ENCODE measurements at regions not wholly inside any gene's neighbourhood (a gene's known extent, or its start where the extent isn't known, plus 50 kb on each side); places are given as distances from the start of the nearest gene placed in this dataset.
"Not testable (repeated sequence)": the region's sequence is repeated elsewhere in the genome, so short reads cannot be mapped to it uniquely, and the experiment has no call there.

DNA sequence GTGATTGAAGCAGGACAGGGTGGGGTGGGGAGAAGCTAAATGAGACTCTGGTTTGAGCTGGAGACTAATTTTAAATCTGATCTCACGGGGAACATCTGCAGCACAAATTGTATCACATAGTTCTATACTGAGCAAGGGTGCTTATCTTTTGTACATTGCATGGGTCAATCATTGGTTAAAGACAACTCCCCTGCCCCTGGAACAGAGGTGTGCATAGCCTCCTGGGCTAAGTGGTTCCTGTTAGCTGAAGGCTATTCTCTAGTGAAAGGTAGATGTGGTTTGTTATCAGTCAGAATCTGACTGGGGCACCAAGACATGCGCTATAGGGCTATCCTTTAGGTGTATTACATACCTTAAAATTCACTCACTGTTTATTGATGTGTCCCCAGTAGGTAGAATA lies 103.9 kb upstream of the KITLG start:
- no peak for DNase-seq (ENCODE audit: low read depth)
- no peak for TF ChIP-seq CTCF (conservative IDR thresholded peaks at IDR 0.05; ENCODE audit: low read depth, low read length)
- H3K4me3 ChIP-seq (ENCODE audit: low read depth, low read length) = no peak overlapping the region

- DNase-seq (ENCODE audit: low read depth) = no peak
- H3K4me3 ChIP-seq (ENCODE audit: low read depth, low read length) = no peak overlapping the region
- no peak for TF ChIP-seq CTCF (conservative IDR thresholded peaks at IDR 0.05; ENCODE audit: low read depth, low read length)
Measured at GRCh38 chr12:88683628-88684027, 103.4 kb upstream of the KITLG start.

- TF ChIP-seq CTCF (conservative IDR thresholded peaks at IDR 0.05; ENCODE audit: low read depth, low read length) = no peak
- H3K4me3 ChIP-seq (ENCODE audit: low read depth, low read length) = no peak overlapping the region
- no peak for DNase-seq (ENCODE audit: low read depth)
Measured at GRCh38 chr12:88681271-88681670, 101.0 kb upstream of the KITLG start.

GRCh38 chr12:88677464-88677863 lies 97.2 kb upstream of the KITLG start:
- TF ChIP-seq CTCF (conservative IDR thresholded peaks at IDR 0.05; ENCODE audit: low read depth, low read length) = no peak
- DNase-seq (ENCODE audit: low read depth) = no peak
- H3K4me3 ChIP-seq (ENCODE audit: low read depth, low read length) = no peak overlapping the region

DNA sequence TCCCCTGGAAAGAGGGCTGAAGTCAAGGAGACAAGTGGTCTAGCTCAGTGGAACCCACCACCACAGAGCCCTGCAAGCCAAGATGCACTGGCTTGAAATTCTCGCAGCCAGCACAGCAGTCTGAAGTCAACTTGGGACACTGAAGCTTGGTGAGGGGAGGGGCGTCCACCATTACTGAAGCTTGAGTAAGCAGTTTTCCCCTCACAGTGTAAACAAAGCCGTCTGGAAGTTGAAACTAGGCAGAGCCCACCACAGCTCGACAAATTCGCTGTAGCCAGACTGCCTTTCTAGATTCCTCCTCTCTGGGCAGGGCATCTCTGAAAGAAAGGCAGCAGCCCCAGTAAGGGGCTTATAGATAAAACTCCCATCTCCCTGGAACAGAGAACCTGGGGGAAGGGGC lies 87.3 kb upstream of the KITLG start:
- H3K4me3 ChIP-seq (ENCODE audit: low read depth, low read length) = not testable (repeated sequence)
- DNase-seq (ENCODE audit: low read depth) = peak; percentile 23

GRCh38 chr12:88665071-88665470 lies 84.8 kb upstream of the KITLG start:
- no peak for TF ChIP-seq CTCF (conservative IDR thresholded peaks at IDR 0.05; ENCODE audit: low read depth, low read length)
- DNase-seq (ENCODE audit: low read depth) = peak; percentile 57
- no peak overlapping the region for H3K4me3 ChIP-seq (ENCODE audit: low read depth, low read length)

DNA sequence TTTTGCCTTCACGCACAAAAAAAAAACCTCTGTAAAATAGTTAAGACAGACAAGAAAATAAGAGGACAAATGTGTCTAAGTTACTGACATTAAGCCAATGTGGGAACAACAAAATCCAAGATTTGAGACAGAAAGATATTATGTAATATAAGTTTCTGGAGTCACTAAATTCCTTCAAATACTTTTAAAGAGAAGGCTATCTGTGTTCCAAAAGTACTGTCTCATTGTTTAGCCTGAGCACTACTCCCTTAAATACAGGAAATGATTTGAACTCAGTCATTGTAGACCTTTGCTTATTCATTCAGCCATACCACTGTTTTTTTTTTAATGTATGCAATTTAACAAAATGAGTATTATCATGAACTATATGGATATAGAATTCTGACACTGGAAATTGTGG lies 82.7 kb upstream of the KITLG start:
- TF ChIP-seq CTCF (conservative IDR thresholded peaks at IDR 0.05; ENCODE audit: low read depth, low read length) = no peak

DNA sequence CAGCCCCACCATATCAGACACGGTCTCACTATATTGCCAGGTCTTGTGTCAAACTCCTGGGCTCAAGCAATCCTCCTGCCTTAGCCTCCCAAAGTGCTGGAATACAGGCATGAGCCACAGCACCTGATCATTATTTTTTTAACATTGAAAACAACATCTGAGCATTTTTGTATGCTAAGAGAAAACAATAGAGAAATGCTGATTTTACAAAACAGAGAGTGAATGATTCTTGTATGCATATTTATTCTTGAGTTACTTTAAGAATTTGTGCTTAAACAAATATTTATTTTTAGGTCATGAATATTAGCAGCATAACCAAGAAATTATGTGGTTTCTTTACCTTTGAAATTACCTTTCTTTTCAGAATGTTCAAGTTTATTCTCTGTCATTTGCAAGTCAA lies 81.8 kb upstream of the KITLG start:
- no peak for TF ChIP-seq CTCF (conservative IDR thresholded peaks at IDR 0.05; ENCODE audit: low read depth, low read length)

More for the DNA sequence above, 82.7 kb upstream of the KITLG start:
- no peak overlapping the region for H3K4me3 ChIP-seq (ENCODE audit: low read depth, low read length)
- no peak for DNase-seq (ENCODE audit: low read depth)

More for the DNA sequence above, 81.8 kb upstream of the KITLG start:
- DNase-seq (ENCODE audit: low read depth) = no peak
- no peak overlapping the region for H3K4me3 ChIP-seq (ENCODE audit: low read depth, low read length)
